Karpas-422 (cell line): ENCODE measurements at regions not wholly inside any gene's neighbourhood (a gene's known extent, or its start where the extent isn't known, plus 50 kb on each side); places are given as distances from the start of the nearest gene placed in this dataset.
"Not testable (repeated sequence)": the region's sequence is repeated elsewhere in the genome, so short reads cannot be mapped to it uniquely, and the experiment has no call there.

Experiments
- DNase-seq: peaks from one replicate; pipeline ENCODE4 v3.0.0-alpha.2; 2015
- H2AFZ ChIP-seq: fragments of 200-600 bp; sonication (generic); 2 replicates; pipeline ENCODE4 v1.6.1; 2014; ENCODE audit warnings: antibody characterized with exemption, low read length, mixed read lengths
- H3K27ac ChIP-seq: fragments of 200-600 bp; sonication (generic); 2 replicates; pipeline ENCODE4 v1.5.1; 2014; ENCODE audit warnings: mild to moderate bottlenecking, low read length, moderate library complexity
- H3K27me3 ChIP-seq: fragments of 200-600 bp; sonication (generic); 2 replicates; pipeline ENCODE4 v1.6.1; 2014; ENCODE audit warnings: low read length, mixed read lengths
- H3K36me3 ChIP-seq: fragments of 200-600 bp; sonication (generic); 2 replicates; pipeline ENCODE4 v1.6.1; 2014; ENCODE audit warnings: low read length, mixed read lengths; ENCODE audit not compliant: insufficient read depth
- H3K4me1 ChIP-seq: fragments of 200-600 bp; sonication (generic); 2 replicates; pipeline ENCODE4 v1.6.1; 2014; ENCODE audit warnings: mild to moderate bottlenecking, low read length, mixed read lengths
- H3K4me2 ChIP-seq: fragments of 200-600 bp; sonication (generic); 2 replicates; pipeline ENCODE4 v1.6.1; 2014; ENCODE audit warnings: low read length, low read depth, mild to moderate bottlenecking; ENCODE audit not compliant: poor library complexity, severe bottlenecking
- H3K4me3 ChIP-seq: fragments of 200-600 bp; sonication (generic); 2 replicates; pipeline ENCODE4 v1.5.1; 2014; ENCODE audit warnings: mild to moderate bottlenecking, antibody characterized with exemption, low read length, mixed read lengths
- H3K79me2 ChIP-seq: fragments of 200-600 bp; sonication (generic); 2 replicates; pipeline ENCODE4 v1.6.1; 2014; ENCODE audit warnings: mild to moderate bottlenecking, low read length, mixed read lengths
- H3K9ac ChIP-seq: fragments of 200-600 bp; sonication (generic); 2 replicates; pipeline ENCODE4 v1.6.0; 2014; ENCODE audit warnings: low read length
- H3K9me2 ChIP-seq: fragments of 200-600 bp; sonication (generic), shearing (Covaris generic); replicated peaks from 2 replicates; pipeline ENCODE4 v1.6.0; 2014; ENCODE audit warnings: mild to moderate bottlenecking, low read length, moderate library complexity; ENCODE audit not compliant: insufficient read depth
- H3K9me3 ChIP-seq: fragments of 300-700, 200-600 bp; sonication (generic); 2 replicates; pipeline ENCODE4 v1.6.1; 2014; ENCODE audit warnings: low read length, mixed read lengths
- H4K20me1 ChIP-seq: fragments of 200-600 bp; sonication (generic); 2 replicates; pipeline ENCODE4 v1.6.1; 2014; ENCODE audit warnings: mild to moderate bottlenecking, antibody characterized with exemption, low read length, low read depth; ENCODE audit not compliant: insufficient read depth

GRCh38 chr17:20735796-20736195 is 156.3 kb downstream of the CDRT15L2 start:
- Histone ChIP-seq H3K4me1 (peaks cover 6% of the 10 kb centered on the region), H3K9ac (no peak overlapping the region)

GRCh38 chr17:20737636-20738035 is 158.1 kb downstream of the CDRT15L2 start:
- H3K9ac ChIP-seq, H3K27me3 ChIP-seq, H3K9me2 ChIP-seq, H3K27ac ChIP-seq, H3K36me3 ChIP-seq, H3K4me2 ChIP-seq, H2AFZ ChIP-seq, H3K4me1 ChIP-seq, H3K9me3 ChIP-seq, DNase-seq, H3K79me2 ChIP-seq, H3K4me3 ChIP-seq, H4K20me1 ChIP-seq: not testable (repeated sequence)

More at GRCh38 chr17:20735796-20736195, 156.3 kb downstream of the CDRT15L2 start:
- Histone ChIP-seq H4K20me1 (no peaks in the 10 kb centered on the region), H3K9me3 (no peaks in the 10 kb centered on the region), H3K9me2 (no peaks in the 10 kb centered on the region), H3K27ac (no peak overlapping the region), H3K36me3 (no peaks in the 10 kb centered on the region), H3K27me3 (no peaks in the 10 kb centered on the region), H3K4me2 (no peak overlapping the region), H2AFZ (no peak overlapping the region), H3K4me3 (no peak overlapping the region), H3K79me2 (no peaks in the 10 kb centered on the region)
- DNase-seq: no peak

GRCh38 chr17:20771104-20771503 is 191.6 kb downstream of the CDRT15L2 start:
- Histone ChIP-seq H3K36me3 (no peaks in the 10 kb centered on the region), H3K4me3 (no peak overlapping the region), H3K79me2 (no peaks in the 10 kb centered on the region), H3K4me1 (no peaks in the 10 kb centered on the region), H2AFZ (no peak overlapping the region), H3K27me3 (no peaks in the 10 kb centered on the region), H3K9ac (no peak overlapping the region), H3K9me3 (no peaks in the 10 kb centered on the region), H3K27ac (no peak overlapping the region), H3K9me2 (no peaks in the 10 kb centered on the region), H4K20me1 (no peaks in the 10 kb centered on the region), H3K4me2 (no peak overlapping the region)
- no peak for DNase-seq

GRCh38 chr17:20774472-20775135 is 195.1 kb downstream of the CDRT15L2 start:
- Histone ChIP-seq H3K4me2 (no peak overlapping the region), H3K4me1 (no peaks in the 10 kb centered on the region), H3K9me2 (no peaks in the 10 kb centered on the region), H2AFZ (no peak overlapping the region), H3K4me3 (no peak overlapping the region), H3K36me3 (no peaks in the 10 kb centered on the region), H3K27ac (no peak overlapping the region), H3K27me3 (no peaks in the 10 kb centered on the region), H3K79me2 (no peaks in the 10 kb centered on the region), H4K20me1 (no peaks in the 10 kb centered on the region), H3K9ac (no peak overlapping the region), H3K9me3 (no peaks in the 10 kb centered on the region)
- DNase-seq: no peak

GRCh38 chr17:20775331-20775730 is 195.8 kb downstream of the CDRT15L2 start:
- no peaks in the 10 kb centered on the region for H3K9me2 ChIP-seq
- no peaks in the 10 kb centered on the region for H3K9me3 ChIP-seq
- H3K27me3 ChIP-seq: no peaks in the 10 kb centered on the region
- H3K27ac ChIP-seq: no peak overlapping the region
- no peak overlapping the region for H3K9ac ChIP-seq
- no peak for DNase-seq
- no peak overlapping the region for H3K4me2 ChIP-seq
- no peaks in the 10 kb centered on the region for H3K4me1 ChIP-seq
- H3K4me3 ChIP-seq: no peak overlapping the region
- no peaks in the 10 kb centered on the region for H4K20me1 ChIP-seq
- no peak overlapping the region for H2AFZ ChIP-seq
- no peaks in the 10 kb centered on the region for H3K36me3 ChIP-seq
- H3K79me2 ChIP-seq: no peaks in the 10 kb centered on the region

GRCh38 chr17:20779521-20779920 is 200.0 kb downstream of the CDRT15L2 start:
- Histone ChIP-seq H3K9me2 (no peaks in the 10 kb centered on the region), H3K27ac (no peak overlapping the region), H3K4me1 (no peaks in the 10 kb centered on the region), H4K20me1 (no peaks in the 10 kb centered on the region), H3K79me2 (no peaks in the 10 kb centered on the region), H2AFZ (no peak overlapping the region), H3K36me3 (no peaks in the 10 kb centered on the region), H3K4me3 (no peak overlapping the region), H3K9ac (no peak overlapping the region), H3K4me2 (no peak overlapping the region), H3K27me3 (no peaks in the 10 kb centered on the region), H3K9me3 (no peaks in the 10 kb centered on the region)
- DNase-seq: no peak

- DNase-seq: no peak
Measured at GRCh38 chr17:20781260-20781659, 201.7 kb downstream of the CDRT15L2 start.

GRCh38 chr17:20781869-20782268 is 202.3 kb downstream of the CDRT15L2 start:
- not testable (repeated sequence) for H3K4me2 ChIP-seq, H3K4me1 ChIP-seq, H3K9me2 ChIP-seq, H3K9me3 ChIP-seq, H3K36me3 ChIP-seq, DNase-seq, H3K79me2 ChIP-seq, H4K20me1 ChIP-seq, H2AFZ ChIP-seq, H3K27me3 ChIP-seq, H3K27ac ChIP-seq, H3K9ac ChIP-seq, H3K4me3 ChIP-seq

More at GRCh38 chr17:20781260-20781659, 201.7 kb downstream of the CDRT15L2 start:
- Histone ChIP-seq H3K36me3 (no peaks in the 10 kb centered on the region), H3K4me3 (no peak overlapping the region), H3K9ac (no peak overlapping the region), H3K27ac (no peak overlapping the region), H3K9me3 (no peaks in the 10 kb centered on the region), H3K4me1 (no peaks in the 10 kb centered on the region), H3K4me2 (no peak overlapping the region), H2AFZ (no peak overlapping the region), H3K79me2 (no peaks in the 10 kb centered on the region), H4K20me1 (no peaks in the 10 kb centered on the region), H3K9me2 (no peaks in the 10 kb centered on the region), H3K27me3 (no peaks in the 10 kb centered on the region)
